ENCODE measurements at regions not wholly inside any gene's neighbourhood (a gene's known extent, or its start where the extent isn't known, plus 50 kb on each side); places are given as distances from the start of the nearest gene placed in this dataset.

DNA sequence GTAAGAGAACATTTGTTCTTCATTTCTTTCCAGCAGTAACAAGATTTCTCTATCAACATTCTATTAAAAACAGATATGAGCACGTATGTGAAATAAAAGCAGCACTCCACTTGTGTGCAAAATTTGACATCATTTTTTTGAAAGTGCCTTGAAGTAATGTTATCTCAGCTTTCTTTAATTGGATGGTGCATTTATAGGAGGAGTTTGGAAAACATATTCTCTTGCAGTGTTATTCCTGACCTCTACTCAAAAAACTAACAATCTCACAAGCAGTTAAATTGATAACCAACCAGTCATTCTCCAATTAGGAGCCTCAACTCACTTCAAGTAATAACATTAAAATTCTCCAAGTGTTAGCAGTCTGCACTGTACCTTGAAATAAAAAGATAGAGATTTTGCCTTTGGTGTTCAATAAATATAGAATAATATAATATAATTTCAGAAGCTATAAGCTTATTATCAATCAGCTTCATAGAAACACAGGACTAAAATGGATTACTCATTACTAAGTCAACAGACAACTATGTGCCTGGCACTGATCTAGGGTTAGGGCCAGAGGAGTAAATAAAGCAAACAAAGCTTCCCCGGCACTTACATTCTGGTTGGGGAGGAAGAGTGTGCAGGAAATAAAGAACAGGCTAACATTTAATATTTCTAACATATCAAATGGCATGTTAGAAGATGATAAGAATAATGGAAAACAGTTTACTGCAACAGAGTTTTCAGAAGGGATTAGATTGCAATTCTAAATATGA is 149.0 kb upstream of the SGK1 start:
- intact Hi-C loops (cut with DNase I; ENCODE audit: low total_unique reads), result no loop called here
- Histone ChIP-seq H3K36me3 (no peaks in the 10 kb centered on the region), H3K9me3 (no peaks in the 10 kb centered on the region), H3K27ac (no peak overlapping the region), H3K4me1 (peaks cover 0 to 3% (median 0%) of the 10 kb centered on the region in 6 donors), H3K27me3 (replicated peaks in 1 of 7) (no peaks in the 10 kb centered on the region), H3K4me3 (no peak overlapping the region)
- DNase-seq, result no peak
- 84 to 93% (median 90%) methylated on average over 2 of the region's 2 CpGs for WGBS, 5 donors
- TF ChIP-seq POLR2AphosphoS5 (IDR thresholded peaks at IDR 0.05) (no peak), POLR2A (IDR thresholded peaks at IDR 0.05) (no peak)
- TF ChIP-seq, protein P1, sequence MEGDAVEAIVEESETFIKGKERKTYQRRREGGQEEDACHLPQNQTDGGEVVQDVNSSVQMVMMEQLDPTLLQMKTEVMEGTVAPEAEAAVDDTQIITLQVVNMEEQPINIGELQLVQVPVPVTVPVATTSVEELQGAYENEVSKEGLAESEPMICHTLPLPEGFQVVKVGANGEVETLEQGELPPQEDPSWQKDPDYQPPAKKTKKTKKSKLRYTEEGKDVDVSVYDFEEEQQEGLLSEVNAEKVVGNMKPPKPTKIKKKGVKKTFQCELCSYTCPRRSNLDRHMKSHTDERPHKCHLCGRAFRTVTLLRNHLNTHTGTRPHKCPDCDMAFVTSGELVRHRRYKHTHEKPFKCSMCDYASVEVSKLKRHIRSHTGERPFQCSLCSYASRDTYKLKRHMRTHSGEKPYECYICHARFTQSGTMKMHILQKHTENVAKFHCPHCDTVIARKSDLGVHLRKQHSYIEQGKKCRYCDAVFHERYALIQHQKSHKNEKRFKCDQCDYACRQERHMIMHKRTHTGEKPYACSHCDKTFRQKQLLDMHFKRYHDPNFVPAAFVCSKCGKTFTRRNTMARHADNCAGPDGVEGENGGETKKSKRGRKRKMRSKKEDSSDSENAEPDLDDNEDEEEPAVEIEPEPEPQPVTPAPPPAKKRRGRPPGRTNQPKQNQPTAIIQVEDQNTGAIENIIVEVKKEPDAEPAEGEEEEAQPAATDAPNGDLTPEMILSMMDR (IDR thresholded peaks at IDR 0.05 in 8 of 11, conservative IDR thresholded peaks at IDR 0.05 in 3 of 11), result no peak

DNA sequence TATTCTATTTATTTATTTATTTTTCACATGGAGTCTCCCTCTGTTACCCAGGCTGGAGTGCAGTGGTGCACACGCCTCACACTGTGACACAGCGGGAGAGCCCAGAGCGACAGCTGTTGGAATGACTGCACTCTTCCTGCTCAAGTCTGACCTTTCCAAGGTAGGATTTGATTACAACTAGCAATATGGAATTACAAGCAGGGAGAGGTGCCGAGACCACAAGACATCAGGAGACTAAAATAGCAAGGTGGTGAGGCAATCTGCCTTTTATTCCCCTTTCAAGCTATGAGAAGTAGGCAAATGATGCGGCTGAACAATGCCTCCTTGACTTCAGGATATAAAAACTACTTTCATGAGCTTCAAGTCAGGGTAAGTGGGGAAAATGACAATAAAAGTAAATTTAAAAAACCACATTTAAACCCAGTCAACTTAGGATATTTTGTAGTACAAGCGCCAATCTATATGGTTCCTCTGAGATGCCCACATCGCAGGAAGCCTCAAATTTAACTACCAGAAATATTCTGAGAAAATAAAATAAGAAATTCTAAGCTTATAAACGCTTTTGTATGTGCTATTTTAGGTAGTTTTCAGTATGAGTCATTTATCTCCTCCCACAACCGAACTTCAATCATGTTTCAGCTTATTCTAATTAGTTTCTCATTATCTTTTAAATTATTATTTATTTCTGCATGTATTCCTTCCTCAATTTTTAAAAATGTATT is 146.9 kb upstream of the SGK1 start:
- intact Hi-C loops (cut with DNase I; ENCODE audit: low total_unique reads), result no loop called here
- Histone ChIP-seq H3K4me3 (no peak overlapping the region), H3K36me3 (no peaks in the 10 kb centered on the region), H3K9me3 (no peaks in the 10 kb centered on the region), H3K27me3 (replicated peaks in 1 of 7) (no peaks in the 10 kb centered on the region), H3K4me1 (peaks cover 0 to 3% (median 0%) of the 10 kb centered on the region in 6 donors), H3K27ac (no peak overlapping the region)
- no peak for TF ChIP-seq POLR2A (IDR thresholded peaks at IDR 0.05)
- TF ChIP-seq, protein P1 (IDR thresholded peaks at IDR 0.05 in 8 of 11, conservative IDR thresholded peaks at IDR 0.05 in 3 of 11), result no peak
- no peak for TF ChIP-seq POLR2AphosphoS5 (IDR thresholded peaks at IDR 0.05)
- no peak for DNase-seq
- 72 to 83% (median 78%) methylated on average over 9 of the region's 9 CpGs for WGBS, 5 donors

DNA sequence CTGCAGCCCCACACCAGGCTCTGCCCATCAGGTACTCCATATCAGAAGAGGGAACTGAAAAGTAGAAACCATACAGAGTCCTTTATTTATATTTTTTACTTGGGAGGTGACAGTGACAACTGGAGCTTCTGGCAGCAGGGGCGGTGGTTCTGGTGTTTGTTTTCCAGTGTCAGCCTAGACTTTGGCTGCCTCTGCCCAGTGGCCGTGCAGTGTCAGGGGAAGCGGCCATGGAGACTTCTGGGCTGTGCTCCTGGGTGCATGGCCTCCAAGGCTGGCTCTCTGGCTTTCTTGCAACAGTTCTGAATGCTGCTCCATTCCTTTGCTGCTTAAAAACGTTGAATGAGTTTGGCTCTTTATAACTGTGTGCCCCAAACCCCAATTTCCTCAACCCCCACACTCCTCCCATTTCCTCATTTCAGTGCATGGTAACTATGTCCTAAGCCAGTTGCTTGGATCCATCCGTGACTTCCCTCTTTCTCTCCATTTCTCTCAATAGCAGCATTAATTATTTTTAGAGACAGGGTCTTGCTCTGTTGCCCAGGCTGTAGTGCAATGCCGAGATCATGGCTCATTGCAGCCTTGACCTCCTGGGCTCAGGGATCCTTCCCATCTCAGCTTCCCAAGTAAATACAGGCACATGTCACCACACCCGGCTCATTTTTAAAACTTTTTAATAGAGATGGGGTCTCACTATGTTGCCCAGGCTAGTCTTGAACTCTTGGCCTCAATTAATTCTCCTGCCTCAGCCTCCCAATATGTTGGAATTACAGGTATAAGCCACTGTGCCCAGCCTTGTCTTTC is 141.1 kb upstream of the SGK1 start:
- no peaks in the 10 kb centered on the region for H3K36me3 ChIP-seq
- 67 to 78% (median 70%) methylated on average over 7 of the region's 7 CpGs for WGBS, 5 donors
- H3K27me3 ChIP-seq (replicated peaks in 1 of 7), result no peaks in the 10 kb centered on the region
- intact Hi-C loops (cut with DNase I; ENCODE audit: low total_unique reads), result no loop called here
- TF ChIP-seq POLR2AphosphoS5 (IDR thresholded peaks at IDR 0.05) (no peak), POLR2A (IDR thresholded peaks at IDR 0.05) (no peak)
- TF ChIP-seq, protein P1 (IDR thresholded peaks at IDR 0.05 in 8 of 11, conservative IDR thresholded peaks at IDR 0.05 in 3 of 11), result no peak
- no peaks in the 10 kb centered on the region for H3K9me3 ChIP-seq
- H3K4me3 ChIP-seq, result no peak overlapping the region
- H3K4me1 ChIP-seq, result no peaks in the 10 kb centered on the region
- DNase-seq, result no peak
- H3K27ac ChIP-seq, result no peak overlapping the region

All from spleen (tissue), 11 donors.